Uterus (tissue), 2 donors: ENCODE measurements at regions not wholly inside any gene's neighbourhood (a gene's known extent, or its start where the extent isn't known, plus 50 kb on each side); places are given as distances from the start of the nearest gene placed in this dataset.

Experiments used
- POLR2A ChIP-seq, 2 donors: fragments of 450-650 bp; IDR thresholded peaks; one replicate each; pipeline ENCODE4 v1.6.1; 2016; ENCODE audit warnings: antibody characterized with exemption in 2 of 2, mild to moderate bottlenecking in 1 of 2, moderate library complexity in 1 of 2
- TF ChIP-seq, protein P1 (sequence below), 4 experiments: fragments of 200-600 bp in 2 of 4; fragments of 450-650 bp in 2 of 4; sonication (generic) in 2 of 4; IDR thresholded peaks; one replicate each; pipeline ENCODE4 v1.5.1; 2016 to 2019; ENCODE audit warnings: antibody characterized with exemption in 4 of 4, mild to moderate bottlenecking in 2 of 4, moderate library complexity in 1 of 4

DNA sequence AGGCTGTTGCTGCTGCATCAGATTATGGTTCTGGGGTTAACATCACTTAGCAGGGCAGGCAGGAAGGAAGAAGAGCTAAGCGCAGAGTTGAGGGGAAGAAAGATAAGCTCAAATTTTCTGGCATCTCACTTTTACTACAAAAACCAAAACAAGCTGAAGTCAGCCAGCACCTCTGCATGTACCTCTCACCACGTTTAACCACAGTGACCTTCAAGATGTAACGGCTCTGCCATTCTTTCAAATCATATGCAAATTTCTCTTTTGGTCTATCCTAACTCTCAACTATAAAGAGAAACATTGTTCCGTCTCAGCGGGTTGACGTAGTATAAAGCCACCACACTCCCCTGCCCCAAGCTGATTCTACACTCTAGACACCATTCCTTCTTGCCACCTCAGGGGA, 154.4 kb downstream of the OMA1 start:
- TF ChIP-seq, protein P1, sequence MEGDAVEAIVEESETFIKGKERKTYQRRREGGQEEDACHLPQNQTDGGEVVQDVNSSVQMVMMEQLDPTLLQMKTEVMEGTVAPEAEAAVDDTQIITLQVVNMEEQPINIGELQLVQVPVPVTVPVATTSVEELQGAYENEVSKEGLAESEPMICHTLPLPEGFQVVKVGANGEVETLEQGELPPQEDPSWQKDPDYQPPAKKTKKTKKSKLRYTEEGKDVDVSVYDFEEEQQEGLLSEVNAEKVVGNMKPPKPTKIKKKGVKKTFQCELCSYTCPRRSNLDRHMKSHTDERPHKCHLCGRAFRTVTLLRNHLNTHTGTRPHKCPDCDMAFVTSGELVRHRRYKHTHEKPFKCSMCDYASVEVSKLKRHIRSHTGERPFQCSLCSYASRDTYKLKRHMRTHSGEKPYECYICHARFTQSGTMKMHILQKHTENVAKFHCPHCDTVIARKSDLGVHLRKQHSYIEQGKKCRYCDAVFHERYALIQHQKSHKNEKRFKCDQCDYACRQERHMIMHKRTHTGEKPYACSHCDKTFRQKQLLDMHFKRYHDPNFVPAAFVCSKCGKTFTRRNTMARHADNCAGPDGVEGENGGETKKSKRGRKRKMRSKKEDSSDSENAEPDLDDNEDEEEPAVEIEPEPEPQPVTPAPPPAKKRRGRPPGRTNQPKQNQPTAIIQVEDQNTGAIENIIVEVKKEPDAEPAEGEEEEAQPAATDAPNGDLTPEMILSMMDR (IDR thresholded peaks at IDR 0.05), result no peak
- no peak for TF ChIP-seq POLR2A (IDR thresholded peaks at IDR 0.05)
